ENCODE measurements at regions not wholly inside any gene's neighbourhood (a gene's known extent, or its start where the extent isn't known, plus 50 kb on each side); places are given as distances from the start of the nearest gene placed in this dataset.

GRCh38 chr2:150140777-150141176 is 346.7 kb downstream of the RND3 start:
- TF ChIP-seq OSR1 (CRISPR knock-in tag; IDR thresholded peaks at IDR 0.05) (no peak), ZNF70 (CRISPR knock-in tag; IDR thresholded peaks at IDR 0.05) (no peak), ZFP30 (CRISPR knock-in tag; IDR thresholded peaks at IDR 0.05) (no peak), ZFP3 (CRISPR knock-in tag; IDR thresholded peaks at IDR 0.05) (no peak), GLIS3 (CRISPR knock-in tag; IDR thresholded peaks at IDR 0.05) (no peak), ARNTL (CRISPR knock-in tag; IDR thresholded peaks at IDR 0.05; ENCODE audit: borderline replicate concordance, low read depth) (no peak)
- TF ChIP-seq, protein P1, sequence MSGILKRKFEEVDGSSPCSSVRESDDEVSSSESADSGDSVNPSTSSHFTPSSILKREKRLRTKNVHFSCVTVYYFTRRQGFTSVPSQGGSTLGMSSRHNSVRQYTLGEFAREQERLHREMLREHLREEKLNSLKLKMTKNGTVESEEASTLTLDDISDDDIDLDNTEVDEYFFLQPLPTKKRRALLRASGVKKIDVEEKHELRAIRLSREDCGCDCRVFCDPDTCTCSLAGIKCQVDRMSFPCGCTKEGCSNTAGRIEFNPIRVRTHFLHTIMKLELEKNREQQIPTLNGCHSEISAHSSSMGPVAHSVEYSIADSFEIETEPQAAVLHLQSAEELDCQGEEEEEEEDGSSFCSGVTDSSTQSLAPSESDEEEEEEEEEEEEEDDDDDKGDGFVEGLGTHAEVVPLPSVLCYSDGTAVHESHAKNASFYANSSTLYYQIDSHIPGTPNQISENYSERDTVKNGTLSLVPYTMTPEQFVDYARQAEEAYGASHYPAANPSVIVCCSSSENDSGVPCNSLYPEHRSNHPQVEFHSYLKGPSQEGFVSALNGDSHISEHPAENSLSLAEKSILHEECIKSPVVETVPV (CRISPR knock-in tag; IDR thresholded peaks at IDR 0.05) = no peak
- TF ChIP-seq, protein P2, sequence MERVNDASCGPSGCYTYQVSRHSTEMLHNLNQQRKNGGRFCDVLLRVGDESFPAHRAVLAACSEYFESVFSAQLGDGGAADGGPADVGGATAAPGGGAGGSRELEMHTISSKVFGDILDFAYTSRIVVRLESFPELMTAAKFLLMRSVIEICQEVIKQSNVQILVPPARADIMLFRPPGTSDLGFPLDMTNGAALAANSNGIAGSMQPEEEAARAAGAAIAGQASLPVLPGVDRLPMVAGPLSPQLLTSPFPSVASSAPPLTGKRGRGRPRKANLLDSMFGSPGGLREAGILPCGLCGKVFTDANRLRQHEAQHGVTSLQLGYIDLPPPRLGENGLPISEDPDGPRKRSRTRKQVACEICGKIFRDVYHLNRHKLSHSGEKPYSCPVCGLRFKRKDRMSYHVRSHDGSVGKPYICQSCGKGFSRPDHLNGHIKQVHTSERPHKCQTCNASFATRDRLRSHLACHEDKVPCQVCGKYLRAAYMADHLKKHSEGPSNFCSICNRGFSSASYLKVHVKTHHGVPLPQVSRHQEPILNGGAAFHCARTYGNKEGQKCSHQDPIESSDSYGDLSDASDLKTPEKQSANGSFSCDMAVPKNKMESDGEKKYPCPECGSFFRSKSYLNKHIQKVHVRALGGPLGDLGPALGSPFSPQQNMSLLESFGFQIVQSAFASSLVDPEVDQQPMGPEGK (CRISPR knock-in tag; IDR thresholded peaks at IDR 0.05; ENCODE audit: borderline replicate concordance) = no peak

Measured in SK-N-SH treated with all-trans-retinoic acid at 6 μM for 48 hours (cell line).